Lower leg skin (tissue), 4 donors: ENCODE measurements at regions not wholly inside any gene's neighbourhood (a gene's known extent, or its start where the extent isn't known, plus 50 kb on each side); places are given as distances from the start of the nearest gene placed in this dataset.
"Not testable (repeated sequence)": the region's sequence is repeated elsewhere in the genome, so short reads cannot be mapped to it uniquely, and the experiment has no call there.

ENCODE experiments used
- DNase-seq, 2 donors: peaks; one replicate each; pipeline ENCODE4 v3.0.0-alpha.2; 2019; ENCODE audit warnings: low spot score in 2 of 2
- H3K4me3 ChIP-seq: fragments of 200-600 bp; sonication (generic); 2 replicates; pipeline ENCODE4 v1.5.1; 2017; ENCODE audit warnings: mild to moderate bottlenecking, low read depth; ENCODE audit not compliant: poor library complexity, severe bottlenecking
- POLR2A ChIP-seq, 2 donors: fragments of 450-650 bp; IDR thresholded peaks; one replicate each; pipeline ENCODE4 v1.6.1; 2016 to 2017; ENCODE audit warnings: antibody characterized with exemption in 2 of 2, mild to moderate bottlenecking in 1 of 2, moderate library complexity in 1 of 2
- WGBS, 2 donors: methylation state at CpG; one replicate each; pipeline ENCODE4 v1.1.5; 2018; 5-methylcytosine and 5-hydroxymethylcytosine counted together
- intact Hi-C: fragments of 100-400 bp; cut with DNase I; formaldehyde crosslinking; loops from one replicate; pipeline ENCODE4 v1.15.0; 2023; ENCODE audit warnings: low total_unique reads
- TF ChIP-seq, protein P1 (sequence below), 3 donors: fragments of 450-650 bp; IDR thresholded peaks; one replicate each; pipeline ENCODE4 v1.5.1; 2016; ENCODE audit warnings: antibody characterized with exemption in 3 of 3, mild to moderate bottlenecking in 3 of 3, moderate library complexity in 2 of 3

- DNase-seq: no peak
- intact Hi-C loops: no loop called here
- no peak overlapping the region for H3K4me3 ChIP-seq
- WGBS, 2 donors: 69 to 85% methylated on average over 1 of the region's 1 CpG
- TF ChIP-seq, protein P1, sequence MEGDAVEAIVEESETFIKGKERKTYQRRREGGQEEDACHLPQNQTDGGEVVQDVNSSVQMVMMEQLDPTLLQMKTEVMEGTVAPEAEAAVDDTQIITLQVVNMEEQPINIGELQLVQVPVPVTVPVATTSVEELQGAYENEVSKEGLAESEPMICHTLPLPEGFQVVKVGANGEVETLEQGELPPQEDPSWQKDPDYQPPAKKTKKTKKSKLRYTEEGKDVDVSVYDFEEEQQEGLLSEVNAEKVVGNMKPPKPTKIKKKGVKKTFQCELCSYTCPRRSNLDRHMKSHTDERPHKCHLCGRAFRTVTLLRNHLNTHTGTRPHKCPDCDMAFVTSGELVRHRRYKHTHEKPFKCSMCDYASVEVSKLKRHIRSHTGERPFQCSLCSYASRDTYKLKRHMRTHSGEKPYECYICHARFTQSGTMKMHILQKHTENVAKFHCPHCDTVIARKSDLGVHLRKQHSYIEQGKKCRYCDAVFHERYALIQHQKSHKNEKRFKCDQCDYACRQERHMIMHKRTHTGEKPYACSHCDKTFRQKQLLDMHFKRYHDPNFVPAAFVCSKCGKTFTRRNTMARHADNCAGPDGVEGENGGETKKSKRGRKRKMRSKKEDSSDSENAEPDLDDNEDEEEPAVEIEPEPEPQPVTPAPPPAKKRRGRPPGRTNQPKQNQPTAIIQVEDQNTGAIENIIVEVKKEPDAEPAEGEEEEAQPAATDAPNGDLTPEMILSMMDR (IDR thresholded peaks at IDR 0.05): no peak
- no peak for TF ChIP-seq POLR2A (IDR thresholded peaks at IDR 0.05)
These were observed 1193.3 kb upstream of the IGFBP7 start for GRCh38 chr4:58303456-58303855.

GRCh38 chr4:58301376-58301999, 1191.3 kb upstream of the IGFBP7 start:
- no peak overlapping the region for H3K4me3 ChIP-seq
- 37 to 40% methylated on average over 2 of the region's 2 CpGs for WGBS, 2 donors
- TF ChIP-seq, protein P1 (IDR thresholded peaks at IDR 0.05): no peak
- TF ChIP-seq POLR2A (IDR thresholded peaks at IDR 0.05): no peak
- DNase-seq: no peak
- intact Hi-C loops: no loop called here

- TF ChIP-seq POLR2A (IDR thresholded peaks at IDR 0.05): no peak
- TF ChIP-seq, protein P1 (IDR thresholded peaks at IDR 0.05): no peak
- no peak overlapping the region for H3K4me3 ChIP-seq
- intact Hi-C loops: no loop called here
- 86% methylated on average over 4 of the region's 4 CpGs for WGBS, 2 donors
- DNase-seq: no peak
These were observed 1176.2 kb upstream of the IGFBP7 start for GRCh38 chr4:58286335-58286734.

GRCh38 chr4:58280928-58281327, 1170.7 kb upstream of the IGFBP7 start:
- WGBS, 2 donors: 38 to 39% methylated on average over 2 of the region's 2 CpGs
- intact Hi-C loops: not testable (repeated sequence)

DNA sequence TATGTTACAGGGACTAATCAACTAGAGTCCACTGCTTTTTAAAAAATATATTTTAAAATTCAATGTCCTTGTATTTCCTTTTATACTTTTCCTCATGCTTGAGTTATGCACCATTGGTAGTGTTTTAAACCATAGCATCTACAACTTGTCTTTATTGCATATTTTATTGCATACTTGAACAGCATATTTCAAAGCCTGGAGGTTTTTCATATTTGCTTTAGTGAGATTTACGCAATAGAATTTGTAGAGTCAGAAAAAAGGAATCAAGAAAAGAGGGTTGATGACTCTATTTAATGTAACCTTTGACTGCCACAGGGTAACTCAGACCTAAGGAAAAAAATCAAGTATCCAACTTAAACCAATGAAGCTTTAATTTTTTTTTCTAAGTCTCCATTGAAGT, 1165.7 kb upstream of the IGFBP7 start:
- no peak for DNase-seq
- TF ChIP-seq, protein P1 (IDR thresholded peaks at IDR 0.05): no peak
- TF ChIP-seq POLR2A (IDR thresholded peaks at IDR 0.05): no peak
- intact Hi-C loops: no loop called here
- 65 to 71% methylated on average over 1 of the region's 1 CpG for WGBS, 2 donors
- no peak overlapping the region for H3K4me3 ChIP-seq

More at GRCh38 chr4:58280928-58281327, 1170.7 kb upstream of the IGFBP7 start:
- DNase-seq, H3K4me3 ChIP-seq: not testable (repeated sequence)

- no peak for DNase-seq
- intact Hi-C loops: no loop called here
- WGBS, 2 donors: 88% methylated on average over 5 of the region's 5 CpGs
- H3K4me3 ChIP-seq: no peak overlapping the region
- TF ChIP-seq, protein P1 (IDR thresholded peaks at IDR 0.05): no peak
- no peak for TF ChIP-seq POLR2A (IDR thresholded peaks at IDR 0.05)
These were observed 1164.4 kb upstream of the IGFBP7 start for GRCh38 chr4:58274553-58274952.
